ENCODE measurements at regions not wholly inside any gene's neighbourhood (a gene's known extent, or its start where the extent isn't known, plus 50 kb on each side); places are given as distances from the start of the nearest gene placed in this dataset.

DNA sequence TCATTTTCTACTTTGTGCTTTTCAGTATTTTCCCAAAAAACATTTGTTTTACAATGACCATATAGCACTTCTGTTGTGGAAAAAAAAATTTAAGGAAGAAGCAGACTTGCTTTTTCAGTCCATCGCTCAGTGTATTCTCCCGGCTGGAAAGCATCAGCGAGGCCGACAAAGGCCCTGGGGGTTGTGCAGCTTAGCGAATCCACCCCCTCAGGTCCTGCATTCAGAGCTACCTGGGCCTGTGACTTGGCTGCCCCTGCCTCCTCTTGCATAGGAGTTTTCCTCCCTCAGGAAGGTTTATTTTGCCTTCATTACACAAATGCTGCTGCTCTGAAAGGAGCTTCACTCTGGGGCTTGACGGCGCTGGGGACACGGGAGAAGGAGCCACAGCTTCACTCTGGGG lies 244.4 kb upstream of the MGAT5 start:
- TF ChIP-seq CTCF (IDR thresholded peaks at IDR 0.05) (no peak), POLR2AphosphoS5 (IDR thresholded peaks at IDR 0.05) (no peak)

All from esophagus muscularis mucosa (tissue), 3 donors.